Endothelial cell of umbilical vein (primary cell): ENCODE measurements at regions not wholly inside any gene's neighbourhood (a gene's known extent, or its start where the extent isn't known, plus 50 kb on each side); places are given as distances from the start of the nearest gene placed in this dataset.
"Not testable (repeated sequence)": the region's sequence is repeated elsewhere in the genome, so short reads cannot be mapped to it uniquely, and the experiment has no call there.

Experiments used
- EZH2 ChIP-seq: IDR thresholded peaks from 2 replicates; pipeline ENCODE4 v1.6.1; 2012; ENCODE audit warnings: borderline replicate concordance, low read depth, mild to moderate bottlenecking, moderate library complexity, low read length, inconsistent platforms; ENCODE audit not compliant: severe bottlenecking
- FOS ChIP-seq: IDR thresholded peaks from 2 replicates; pipeline ENCODE4 v1.6.1; 2011; ENCODE audit warnings: mild to moderate bottlenecking, low read length, moderate library complexity, borderline replicate concordance; ENCODE audit not compliant: insufficient read depth
- MYC ChIP-seq: IDR thresholded peaks from one replicate; pipeline ENCODE4 v1.6.1; 2011; ENCODE audit warnings: mild to moderate bottlenecking, low read depth, low read length
- POLR2A ChIP-seq: IDR thresholded peaks from 2 replicates; pipeline ENCODE4 v1.6.1; 2012; ENCODE audit warnings: low read depth, mild to moderate bottlenecking, control low read depth, low read length
- POLR2AphosphoS5 ChIP-seq: IDR thresholded peaks from 2 replicates; pipeline ENCODE4 v1.6.1; 2012; ENCODE audit warnings: low read depth, mild to moderate bottlenecking, control low read depth, low read length, moderate library complexity; ENCODE audit not compliant: insufficient read depth
- TF ChIP-seq, protein P1 (sequence below), 2 donors: IDR thresholded peaks; 1 replicate in 1 of 2; 2 replicates in 1 of 2; pipeline ENCODE4 v1.5.1; 2011; ENCODE audit warnings: low read length in 2 of 2, mild to moderate bottlenecking in 2 of 2, moderate library complexity in 2 of 2, control low read depth in 1 of 2, inconsistent platforms in 1 of 2, low read depth in 1 of 2; ENCODE audit not compliant: insufficient read depth in 1 of 2; ENCODE audit errors: extremely low read depth in 1 of 2
- TF ChIP-seq, protein P2 (sequence below): IDR thresholded peaks from 2 replicates; pipeline ENCODE4 v1.6.1; 2011; ENCODE audit not compliant: insufficient read depth, insufficient read length

GRCh38 chr6:11842795-11843194 lies 64.2 kb upstream of the ADTRP start:
- TF ChIP-seq POLR2A, EZH2, POLR2AphosphoS5, MYC, FOS: not testable (repeated sequence)
- TF ChIP-seq, protein P1, sequence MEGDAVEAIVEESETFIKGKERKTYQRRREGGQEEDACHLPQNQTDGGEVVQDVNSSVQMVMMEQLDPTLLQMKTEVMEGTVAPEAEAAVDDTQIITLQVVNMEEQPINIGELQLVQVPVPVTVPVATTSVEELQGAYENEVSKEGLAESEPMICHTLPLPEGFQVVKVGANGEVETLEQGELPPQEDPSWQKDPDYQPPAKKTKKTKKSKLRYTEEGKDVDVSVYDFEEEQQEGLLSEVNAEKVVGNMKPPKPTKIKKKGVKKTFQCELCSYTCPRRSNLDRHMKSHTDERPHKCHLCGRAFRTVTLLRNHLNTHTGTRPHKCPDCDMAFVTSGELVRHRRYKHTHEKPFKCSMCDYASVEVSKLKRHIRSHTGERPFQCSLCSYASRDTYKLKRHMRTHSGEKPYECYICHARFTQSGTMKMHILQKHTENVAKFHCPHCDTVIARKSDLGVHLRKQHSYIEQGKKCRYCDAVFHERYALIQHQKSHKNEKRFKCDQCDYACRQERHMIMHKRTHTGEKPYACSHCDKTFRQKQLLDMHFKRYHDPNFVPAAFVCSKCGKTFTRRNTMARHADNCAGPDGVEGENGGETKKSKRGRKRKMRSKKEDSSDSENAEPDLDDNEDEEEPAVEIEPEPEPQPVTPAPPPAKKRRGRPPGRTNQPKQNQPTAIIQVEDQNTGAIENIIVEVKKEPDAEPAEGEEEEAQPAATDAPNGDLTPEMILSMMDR (IDR thresholded peaks at IDR 0.05; ENCODE audit: extremely low read depth in 1 of 2, insufficient read depth in 1 of 2, low read depth in 1 of 2, low read length in 2 of 2) = not testable (repeated sequence)
- TF ChIP-seq, protein P2, sequence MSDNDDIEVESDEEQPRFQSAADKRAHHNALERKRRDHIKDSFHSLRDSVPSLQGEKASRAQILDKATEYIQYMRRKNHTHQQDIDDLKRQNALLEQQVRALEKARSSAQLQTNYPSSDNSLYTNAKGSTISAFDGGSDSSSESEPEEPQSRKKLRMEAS = not testable (repeated sequence)
